ENCODE measurements at regions not wholly inside any gene's neighbourhood (a gene's known extent, or its start where the extent isn't known, plus 50 kb on each side); places are given as distances from the start of the nearest gene placed in this dataset.

GRCh38 chr5:67657055-67657454, 460.5 kb upstream of the CD180 start:
- no peak overlapping the region for H2AFZ ChIP-seq (ENCODE audit: low read length, unreplicated experiment)
- no peak overlapping the region for H3K27ac ChIP-seq (ENCODE audit: low read depth, low read length)
- no peaks in the 10 kb centered on the region for H3K4me1 ChIP-seq (ENCODE audit: control insufficient read depth, insufficient read depth, low read length, unreplicated experiment)

GRCh38 chr5:67652201-67652600, 455.6 kb upstream of the CD180 start:
- H3K36me3 ChIP-seq (ENCODE audit: insufficient read depth, low read length): no peaks in the 10 kb centered on the region
- no peak overlapping the region for H3K4me3 ChIP-seq (ENCODE audit: low read depth, low read length)
- H3K27me3 ChIP-seq (ENCODE audit: insufficient read depth, low read length): no peaks in the 10 kb centered on the region
- no peak overlapping the region for H3K27ac ChIP-seq (ENCODE audit: low read depth, low read length)
- H2AFZ ChIP-seq (ENCODE audit: low read length, unreplicated experiment): no peak overlapping the region
- H3K4me1 ChIP-seq (ENCODE audit: control insufficient read depth, insufficient read depth, low read length, unreplicated experiment): peaks cover 10% of the 10 kb centered on the region
- H3K79me2 ChIP-seq (ENCODE audit: control insufficient read depth, insufficient read depth, low read length, unreplicated experiment): no peaks in the 10 kb centered on the region

More at GRCh38 chr5:67657055-67657454, 460.5 kb upstream of the CD180 start:
- H3K79me2 ChIP-seq (ENCODE audit: control insufficient read depth, insufficient read depth, low read length, unreplicated experiment): no peaks in the 10 kb centered on the region
- no peak overlapping the region for H3K4me3 ChIP-seq (ENCODE audit: low read depth, low read length)
- H3K36me3 ChIP-seq (ENCODE audit: insufficient read depth, low read length): no peaks in the 10 kb centered on the region
- H3K27me3 ChIP-seq (ENCODE audit: insufficient read depth, low read length): no peaks in the 10 kb centered on the region

- Histone ChIP-seq H3K27me3 (ENCODE audit: insufficient read depth, low read length) (no peaks in the 10 kb centered on the region), H2AFZ (ENCODE audit: low read length, unreplicated experiment) (no peak overlapping the region), H3K36me3 (ENCODE audit: insufficient read depth, low read length) (no peaks in the 10 kb centered on the region), H3K4me3 (ENCODE audit: low read depth, low read length) (no peak overlapping the region), H3K27ac (ENCODE audit: low read depth, low read length) (no peak overlapping the region), H3K4me1 (ENCODE audit: control insufficient read depth, insufficient read depth, low read length, unreplicated experiment) (peaks cover 10% of the 10 kb centered on the region), H3K79me2 (ENCODE audit: control insufficient read depth, insufficient read depth, low read length, unreplicated experiment) (no peaks in the 10 kb centered on the region)
Observed at GRCh38 chr5:67651180-67651579, 454.6 kb upstream of the CD180 start.

GRCh38 chr5:67648201-67648671, 451.6 kb upstream of the CD180 start:
- Histone ChIP-seq H3K36me3 (ENCODE audit: insufficient read depth, low read length) (no peaks in the 10 kb centered on the region), H2AFZ (ENCODE audit: low read length, unreplicated experiment) (peak overlapping the region; percentile 39), H3K4me3 (ENCODE audit: low read depth, low read length) (peak overlapping the region; percentile 21), H3K79me2 (ENCODE audit: control insufficient read depth, insufficient read depth, low read length, unreplicated experiment) (no peaks in the 10 kb centered on the region), H3K27ac (ENCODE audit: low read depth, low read length) (no peak overlapping the region), H3K4me1 (ENCODE audit: control insufficient read depth, insufficient read depth, low read length, unreplicated experiment) (peaks cover 13% of the 10 kb centered on the region), H3K27me3 (ENCODE audit: insufficient read depth, low read length) (no peaks in the 10 kb centered on the region)

- Histone ChIP-seq H3K36me3 (ENCODE audit: insufficient read depth, low read length) (no peaks in the 10 kb centered on the region), H2AFZ (ENCODE audit: low read length, unreplicated experiment) (peak overlapping the region; percentile 39), H3K27me3 (ENCODE audit: insufficient read depth, low read length) (no peaks in the 10 kb centered on the region), H3K27ac (ENCODE audit: low read depth, low read length) (no peak overlapping the region), H3K79me2 (ENCODE audit: control insufficient read depth, insufficient read depth, low read length, unreplicated experiment) (no peaks in the 10 kb centered on the region), H3K4me3 (ENCODE audit: low read depth, low read length) (peak overlapping the region; percentile 21), H3K4me1 (ENCODE audit: control insufficient read depth, insufficient read depth, low read length, unreplicated experiment) (peaks cover 16% of the 10 kb centered on the region)
Observed at GRCh38 chr5:67647772-67648171, 451.2 kb upstream of the CD180 start.

GRCh38 chr5:67644221-67644920, 447.8 kb upstream of the CD180 start:
- H3K27ac ChIP-seq (ENCODE audit: low read depth, low read length): no peak overlapping the region
- H3K4me1 ChIP-seq (ENCODE audit: control insufficient read depth, insufficient read depth, low read length, unreplicated experiment): peaks cover 19% of the 10 kb centered on the region
- no peaks in the 10 kb centered on the region for H3K27me3 ChIP-seq (ENCODE audit: insufficient read depth, low read length)
- H3K79me2 ChIP-seq (ENCODE audit: control insufficient read depth, insufficient read depth, low read length, unreplicated experiment): no peaks in the 10 kb centered on the region
- no peak overlapping the region for H2AFZ ChIP-seq (ENCODE audit: low read length, unreplicated experiment)
- no peaks in the 10 kb centered on the region for H3K36me3 ChIP-seq (ENCODE audit: insufficient read depth, low read length)
- H3K4me3 ChIP-seq (ENCODE audit: low read depth, low read length): no peak overlapping the region

- Histone ChIP-seq H3K4me3 (ENCODE audit: low read depth, low read length) (no peak overlapping the region), H3K36me3 (ENCODE audit: insufficient read depth, low read length) (no peaks in the 10 kb centered on the region), H2AFZ (ENCODE audit: low read length, unreplicated experiment) (no peak overlapping the region), H3K27me3 (ENCODE audit: insufficient read depth, low read length) (no peaks in the 10 kb centered on the region), H3K4me1 (ENCODE audit: control insufficient read depth, insufficient read depth, low read length, unreplicated experiment) (peaks cover 16% of the 10 kb centered on the region), H3K27ac (ENCODE audit: low read depth, low read length) (no peak overlapping the region), H3K79me2 (ENCODE audit: control insufficient read depth, insufficient read depth, low read length, unreplicated experiment) (no peaks in the 10 kb centered on the region)
Observed at GRCh38 chr5:67643536-67643935, 446.9 kb upstream of the CD180 start.

GRCh38 chr5:67639976-67640375, 443.4 kb upstream of the CD180 start:
- H3K27me3 ChIP-seq (ENCODE audit: insufficient read depth, low read length): no peaks in the 10 kb centered on the region
- H2AFZ ChIP-seq (ENCODE audit: low read length, unreplicated experiment): no peak overlapping the region
- H3K79me2 ChIP-seq (ENCODE audit: control insufficient read depth, insufficient read depth, low read length, unreplicated experiment): no peaks in the 10 kb centered on the region
- H3K4me1 ChIP-seq (ENCODE audit: control insufficient read depth, insufficient read depth, low read length, unreplicated experiment): peaks cover 9% of the 10 kb centered on the region
- H3K27ac ChIP-seq (ENCODE audit: low read depth, low read length): no peak overlapping the region
- H3K4me3 ChIP-seq (ENCODE audit: low read depth, low read length): no peak overlapping the region
- H3K36me3 ChIP-seq (ENCODE audit: insufficient read depth, low read length): no peaks in the 10 kb centered on the region

GRCh38 chr5:67639313-67639712, 442.7 kb upstream of the CD180 start:
- H3K36me3 ChIP-seq (ENCODE audit: insufficient read depth, low read length): no peaks in the 10 kb centered on the region
- no peak overlapping the region for H3K4me3 ChIP-seq (ENCODE audit: low read depth, low read length)
- H3K27me3 ChIP-seq (ENCODE audit: insufficient read depth, low read length): no peaks in the 10 kb centered on the region
- peaks cover 9% of the 10 kb centered on the region for H3K4me1 ChIP-seq (ENCODE audit: control insufficient read depth, insufficient read depth, low read length, unreplicated experiment)
- no peaks in the 10 kb centered on the region for H3K79me2 ChIP-seq (ENCODE audit: control insufficient read depth, insufficient read depth, low read length, unreplicated experiment)
- H3K27ac ChIP-seq (ENCODE audit: low read depth, low read length): no peak overlapping the region
- H2AFZ ChIP-seq (ENCODE audit: low read length, unreplicated experiment): peak overlapping the region; percentile 65

- no peak overlapping the region for H3K27ac ChIP-seq (ENCODE audit: low read depth, low read length)
Observed at GRCh38 chr5:67636850-67637524, 440.4 kb upstream of the CD180 start.

GRCh38 chr5:67636091-67636490, 439.5 kb upstream of the CD180 start:
- Histone ChIP-seq H3K36me3 (ENCODE audit: insufficient read depth, low read length) (no peaks in the 10 kb centered on the region), H3K4me3 (ENCODE audit: low read depth, low read length) (no peak overlapping the region), H3K79me2 (ENCODE audit: control insufficient read depth, insufficient read depth, low read length, unreplicated experiment) (no peaks in the 10 kb centered on the region), H3K27ac (ENCODE audit: low read depth, low read length) (no peak overlapping the region), H2AFZ (ENCODE audit: low read length, unreplicated experiment) (no peak overlapping the region), H3K27me3 (ENCODE audit: insufficient read depth, low read length) (no peaks in the 10 kb centered on the region), H3K4me1 (ENCODE audit: control insufficient read depth, insufficient read depth, low read length, unreplicated experiment) (peaks cover 3% of the 10 kb centered on the region)

More at GRCh38 chr5:67636850-67637524, 440.4 kb upstream of the CD180 start:
- H2AFZ ChIP-seq (ENCODE audit: low read length, unreplicated experiment): no peak overlapping the region
- H3K4me1 ChIP-seq (ENCODE audit: control insufficient read depth, insufficient read depth, low read length, unreplicated experiment): peaks cover 3% of the 10 kb centered on the region
- no peak overlapping the region for H3K4me3 ChIP-seq (ENCODE audit: low read depth, low read length)
- H3K36me3 ChIP-seq (ENCODE audit: insufficient read depth, low read length): no peaks in the 10 kb centered on the region
- H3K27me3 ChIP-seq (ENCODE audit: insufficient read depth, low read length): no peaks in the 10 kb centered on the region
- no peaks in the 10 kb centered on the region for H3K79me2 ChIP-seq (ENCODE audit: control insufficient read depth, insufficient read depth, low read length, unreplicated experiment)
